ENCODE measurements at regions not wholly inside any gene's neighbourhood (a gene's known extent, or its start where the extent isn't known, plus 50 kb on each side); places are given as distances from the start of the nearest gene placed in this dataset.
"Not testable (repeated sequence)": the region's sequence is repeated elsewhere in the genome, so short reads cannot be mapped to it uniquely, and the experiment has no call there.

- no peak for DNase-seq (ENCODE audit: low read depth in 1 of 2, low spot score in 1 of 2)
- no peak for TF ChIP-seq JUND (IDR thresholded peaks at IDR 0.05; ENCODE audit: low read depth)
- in situ Hi-C loops (cut with HindIII; ENCODE audit: low pct_unique_long_range_greater_than_20kb, low sequenced_read_pairs), result no loop called here
Measured at GRCh38 chr12:78269620-78270019, 438.9 kb downstream of the NAV3 start.

GRCh38 chr12:78271546-78271945 is 440.9 kb downstream of the NAV3 start:
- DNase-seq (ENCODE audit: low read depth in 1 of 2, low spot score in 1 of 2), result no peak
- no peak for TF ChIP-seq JUND (IDR thresholded peaks at IDR 0.05; ENCODE audit: low read depth)
- in situ Hi-C loops (cut with HindIII; ENCODE audit: low pct_unique_long_range_greater_than_20kb, low sequenced_read_pairs), result no loop called here

- no peak for DNase-seq (ENCODE audit: low read depth in 1 of 2, low spot score in 1 of 2)
- TF ChIP-seq JUND (IDR thresholded peaks at IDR 0.05; ENCODE audit: low read depth), result no peak
- in situ Hi-C loops (cut with HindIII; ENCODE audit: low pct_unique_long_range_greater_than_20kb, low sequenced_read_pairs), result no loop called here
Measured at GRCh38 chr12:78275886-78276285, 445.2 kb downstream of the NAV3 start.

- in situ Hi-C loops (cut with HindIII; ENCODE audit: low pct_unique_long_range_greater_than_20kb, low sequenced_read_pairs), result no loop called here
- TF ChIP-seq JUND (IDR thresholded peaks at IDR 0.05; ENCODE audit: low read depth), result no peak
- DNase-seq (ENCODE audit: low read depth in 1 of 2, low spot score in 1 of 2), result no peak
Measured at GRCh38 chr12:78278706-78279190, 448.1 kb downstream of the NAV3 start.

- in situ Hi-C loops (cut with HindIII; ENCODE audit: low pct_unique_long_range_greater_than_20kb, low sequenced_read_pairs), result no loop called here
- no peak for DNase-seq (ENCODE audit: low read depth in 1 of 2, low spot score in 1 of 2)
- TF ChIP-seq JUND (IDR thresholded peaks at IDR 0.05; ENCODE audit: low read depth), result no peak
Measured at GRCh38 chr12:78279567-78279966, 448.9 kb downstream of the NAV3 start.

GRCh38 chr12:78281102-78281501 is 450.4 kb downstream of the NAV3 start:
- in situ Hi-C loops (cut with HindIII; ENCODE audit: low pct_unique_long_range_greater_than_20kb, low sequenced_read_pairs); DNase-seq (ENCODE audit: low read depth in 1 of 2, low spot score in 1 of 2): not testable (repeated sequence)

GRCh38 chr12:78284417-78284816 is 453.7 kb downstream of the NAV3 start:
- TF ChIP-seq JUND (IDR thresholded peaks at IDR 0.05; ENCODE audit: low read depth), result no peak
- in situ Hi-C loops (cut with HindIII; ENCODE audit: low pct_unique_long_range_greater_than_20kb, low sequenced_read_pairs), result no loop called here
- DNase-seq (ENCODE audit: low read depth in 1 of 2, low spot score in 1 of 2), result no peak

- in situ Hi-C loops (cut with HindIII; ENCODE audit: low pct_unique_long_range_greater_than_20kb, low sequenced_read_pairs), result no loop called here
- TF ChIP-seq JUND (IDR thresholded peaks at IDR 0.05; ENCODE audit: low read depth), result no peak
Measured at GRCh38 chr12:78290606-78291345, 460.1 kb downstream of the NAV3 start.

GRCh38 chr12:78293059-78293686 is 462.5 kb downstream of the NAV3 start:
- in situ Hi-C loops (cut with HindIII; ENCODE audit: low pct_unique_long_range_greater_than_20kb, low sequenced_read_pairs), result no loop called here
- DNase-seq (ENCODE audit: low read depth in 1 of 2, low spot score in 1 of 2), result no peak
- TF ChIP-seq JUND (IDR thresholded peaks at IDR 0.05; ENCODE audit: low read depth), result no peak

More at GRCh38 chr12:78290606-78291345, 460.1 kb downstream of the NAV3 start:
- no peak for DNase-seq (ENCODE audit: low read depth in 1 of 2, low spot score in 1 of 2)

- in situ Hi-C loops (cut with HindIII; ENCODE audit: low pct_unique_long_range_greater_than_20kb, low sequenced_read_pairs); DNase-seq (ENCODE audit: low read depth in 1 of 2, low spot score in 1 of 2): not testable (repeated sequence)
Measured at GRCh38 chr12:78301282-78301681, 470.6 kb downstream of the NAV3 start.

- in situ Hi-C loops (cut with HindIII; ENCODE audit: low pct_unique_long_range_greater_than_20kb, low sequenced_read_pairs), result no loop called here
- no peak for TF ChIP-seq JUND (IDR thresholded peaks at IDR 0.05; ENCODE audit: low read depth)
- no peak for DNase-seq (ENCODE audit: low read depth in 1 of 2, low spot score in 1 of 2)
Measured at GRCh38 chr12:78305808-78306207, 475.1 kb downstream of the NAV3 start.

GRCh38 chr12:78306236-78306635 is 475.5 kb downstream of the NAV3 start:
- in situ Hi-C loops (cut with HindIII; ENCODE audit: low pct_unique_long_range_greater_than_20kb, low sequenced_read_pairs), result no loop called here
- DNase-seq (ENCODE audit: low read depth in 1 of 2, low spot score in 1 of 2), result no peak
- no peak for TF ChIP-seq JUND (IDR thresholded peaks at IDR 0.05; ENCODE audit: low read depth)

- in situ Hi-C loops (cut with HindIII; ENCODE audit: low pct_unique_long_range_greater_than_20kb, low sequenced_read_pairs), result no loop called here
- DNase-seq (ENCODE audit: low read depth in 1 of 2, low spot score in 1 of 2), result no peak
- no peak for TF ChIP-seq JUND (IDR thresholded peaks at IDR 0.05; ENCODE audit: low read depth)
Measured at GRCh38 chr12:78308701-78309100, 478.0 kb downstream of the NAV3 start.
